Tibial artery (tissue), 4 donors: ENCODE measurements at regions not wholly inside any gene's neighbourhood (a gene's known extent, or its start where the extent isn't known, plus 50 kb on each side); places are given as distances from the start of the nearest gene placed in this dataset.
"Not testable (repeated sequence)": the region's sequence is repeated elsewhere in the genome, so short reads cannot be mapped to it uniquely, and the experiment has no call there.

Experiments used
- DNase-seq, 2 donors: peaks; one replicate each; pipeline ENCODE4 v3.0.0-alpha.2; 2019
- H3K27ac ChIP-seq, 2 donors: fragments of 200-600 bp; sonication (generic) in 1 of 2; 1 replicate in 1 of 2; 2 replicates in 1 of 2; pipeline ENCODE4 v1.5.1; 2018 to 2019; ENCODE audit warnings: mild to moderate bottlenecking in 1 of 2
- H3K27me3 ChIP-seq, 2 donors: fragments of 200-600 bp; sonication (generic) in 1 of 2; one replicate each; pipeline versions ENCODE4 v1.5.1 to v1.6.0; 2016 to 2019
- H3K36me3 ChIP-seq, 3 donors: fragments of 200-600 bp; sonication (generic) in 2 of 3; one replicate each; pipeline ENCODE4 v1.5.1; 2016 to 2019; ENCODE audit warnings: mild to moderate bottlenecking in 2 of 3
- H3K4me1 ChIP-seq, 4 donors: fragments of 200-600 bp; sonication (generic) in 2 of 4; 1 replicate in 3 of 4; 2 replicates in 1 of 4; pipeline ENCODE4 v1.5.1; 2016 to 2019
- H3K4me3 ChIP-seq, 2 donors: fragments of 200-600 bp; sonication (generic) in 1 of 2; 1 replicate in 1 of 2; 2 replicates in 1 of 2; pipeline ENCODE4 v1.5.1; 2018 to 2019; ENCODE audit warnings: mild to moderate bottlenecking in 2 of 2
- H3K9me3 ChIP-seq, 3 donors: fragments of 200-600 bp; sonication (generic) in 1 of 3; one replicate each; pipeline ENCODE4 v1.5.1; 2016 to 2019
- intact Hi-C: fragments of 100-400 bp; cut with DNase I; formaldehyde crosslinking; loops from one replicate; pipeline ENCODE4 v1.15.0; 2023; ENCODE audit warnings: low total_unique reads
- TF ChIP-seq, protein P1 (sequence below), 2 experiments: fragments of 200-600 bp in 1 of 2; fragments of 450-650 bp in 1 of 2; IDR thresholded peaks; one replicate each; pipeline ENCODE4 v1.5.1; 2017 to 2019; ENCODE audit warnings: antibody characterized with exemption in 2 of 2, mild to moderate bottlenecking in 1 of 2, moderate library complexity in 1 of 2

GRCh38 chr16:47977802-47978201 lies 178.0 kb downstream of the ABCC12 start:
- H3K27me3 ChIP-seq = no peaks in the 10 kb centered on the region
- H3K4me3 ChIP-seq = no peak overlapping the region
- no peaks in the 10 kb centered on the region for H3K9me3 ChIP-seq
- no peak for DNase-seq
- TF ChIP-seq, protein P1, sequence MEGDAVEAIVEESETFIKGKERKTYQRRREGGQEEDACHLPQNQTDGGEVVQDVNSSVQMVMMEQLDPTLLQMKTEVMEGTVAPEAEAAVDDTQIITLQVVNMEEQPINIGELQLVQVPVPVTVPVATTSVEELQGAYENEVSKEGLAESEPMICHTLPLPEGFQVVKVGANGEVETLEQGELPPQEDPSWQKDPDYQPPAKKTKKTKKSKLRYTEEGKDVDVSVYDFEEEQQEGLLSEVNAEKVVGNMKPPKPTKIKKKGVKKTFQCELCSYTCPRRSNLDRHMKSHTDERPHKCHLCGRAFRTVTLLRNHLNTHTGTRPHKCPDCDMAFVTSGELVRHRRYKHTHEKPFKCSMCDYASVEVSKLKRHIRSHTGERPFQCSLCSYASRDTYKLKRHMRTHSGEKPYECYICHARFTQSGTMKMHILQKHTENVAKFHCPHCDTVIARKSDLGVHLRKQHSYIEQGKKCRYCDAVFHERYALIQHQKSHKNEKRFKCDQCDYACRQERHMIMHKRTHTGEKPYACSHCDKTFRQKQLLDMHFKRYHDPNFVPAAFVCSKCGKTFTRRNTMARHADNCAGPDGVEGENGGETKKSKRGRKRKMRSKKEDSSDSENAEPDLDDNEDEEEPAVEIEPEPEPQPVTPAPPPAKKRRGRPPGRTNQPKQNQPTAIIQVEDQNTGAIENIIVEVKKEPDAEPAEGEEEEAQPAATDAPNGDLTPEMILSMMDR (IDR thresholded peaks at IDR 0.05) = no peak
- intact Hi-C loops = no loop called here
- no peak overlapping the region for H3K27ac ChIP-seq
- H3K36me3 ChIP-seq = no peaks in the 10 kb centered on the region
- peaks cover 0 to 5% (median 0%) of the 10 kb centered on the region in 4 donors for H3K4me1 ChIP-seq

DNA sequence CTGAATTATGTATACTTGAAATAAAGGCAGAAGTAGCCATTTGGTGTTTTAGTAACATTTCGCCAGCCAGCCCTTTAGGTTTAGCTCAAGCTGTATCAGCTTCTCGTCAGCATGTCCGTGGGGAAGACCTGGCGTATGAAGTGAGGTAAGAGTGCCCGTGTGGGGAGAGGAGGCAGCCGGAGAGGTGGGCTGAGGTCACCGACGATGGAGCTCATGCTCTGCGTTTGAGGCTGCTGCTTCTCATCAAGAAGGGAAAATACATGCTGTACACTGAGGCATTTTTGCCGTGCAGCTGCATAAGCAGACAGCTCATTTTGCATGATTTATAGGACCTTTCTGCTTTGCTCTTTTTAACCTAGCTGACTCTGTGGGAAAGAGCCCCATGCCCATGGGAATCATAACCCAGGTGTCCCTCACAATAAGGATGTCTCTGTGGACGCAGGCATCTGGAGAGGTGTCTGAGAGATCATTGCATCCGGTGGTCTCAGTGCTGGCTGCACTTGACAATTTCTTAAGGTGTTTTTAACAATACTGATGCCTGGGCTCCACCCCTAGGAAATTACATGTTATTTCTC lies 179.1 kb downstream of the ABCC12 start:
- intact Hi-C loops = no loop called here
- Histone ChIP-seq H3K36me3 (no peaks in the 10 kb centered on the region), H3K27me3 (peaks cover 0 to 3% of the 10 kb centered on the region in 2 donors), H3K4me1 (peaks cover 0 to 5% (median 0%) of the 10 kb centered on the region in 4 donors), H3K4me3 (no peak overlapping the region), H3K9me3 (no peaks in the 10 kb centered on the region), H3K27ac (no peak overlapping the region)
- DNase-seq = no peak
- TF ChIP-seq, protein P1 (IDR thresholded peaks at IDR 0.05) = no peak

DNA sequence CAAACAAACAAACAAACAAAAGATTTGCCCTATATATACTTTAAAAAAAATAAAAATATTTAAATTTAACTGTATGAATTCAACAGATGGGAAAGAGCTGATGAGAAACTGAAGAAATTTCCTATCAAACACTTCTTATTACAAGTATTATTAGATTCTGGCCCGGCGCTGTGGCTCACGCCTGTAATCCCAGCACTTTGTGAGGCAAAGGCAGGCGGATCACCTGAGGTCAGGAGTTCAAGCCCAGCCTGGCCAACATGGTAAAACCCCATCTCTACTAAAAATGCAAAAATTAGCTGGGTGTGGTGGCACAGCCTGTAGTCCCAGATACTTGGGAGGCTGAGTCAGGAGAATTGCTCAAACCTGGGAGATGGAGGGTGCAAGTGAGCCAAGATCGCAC lies 180.8 kb downstream of the ABCC12 start:
- H3K4me3 ChIP-seq, H3K27me3 ChIP-seq, H3K9me3 ChIP-seq, DNase-seq, H3K4me1 ChIP-seq, intact Hi-C loops, H3K27ac ChIP-seq, H3K36me3 ChIP-seq: not testable (repeated sequence)

GRCh38 chr16:47973552-47973951 lies 182.2 kb downstream of the ABCC12 start:
- Histone ChIP-seq H3K27ac (no peak overlapping the region), H3K4me3 (no peak overlapping the region), H3K4me1 (peaks cover 0 to 2% (median 0%) of the 10 kb centered on the region in 4 donors), H3K27me3 (peaks cover 0 to 3% of the 10 kb centered on the region in 2 donors), H3K36me3 (no peaks in the 10 kb centered on the region), H3K9me3 (no peaks in the 10 kb centered on the region)
- intact Hi-C loops = no loop called here
- TF ChIP-seq, protein P1 (IDR thresholded peaks at IDR 0.05) = no peak
- DNase-seq = no peak

- Histone ChIP-seq H3K9me3 (no peaks in the 10 kb centered on the region), H3K4me1 (no peaks in the 10 kb centered on the region), H3K27me3 (peaks cover 0 to 3% of the 10 kb centered on the region in 2 donors), H3K27ac (no peak overlapping the region), H3K4me3 (no peak overlapping the region), H3K36me3 (no peaks in the 10 kb centered on the region)
- TF ChIP-seq, protein P1 (IDR thresholded peaks at IDR 0.05) = no peak
- intact Hi-C loops = no loop called here
- DNase-seq = no peak
Measured at GRCh38 chr16:47972246-47972985, 183.4 kb downstream of the ABCC12 start.

- Histone ChIP-seq H3K4me3 (no peak overlapping the region), H3K36me3 (no peaks in the 10 kb centered on the region), H3K9me3 (no peaks in the 10 kb centered on the region), H3K4me1 (no peaks in the 10 kb centered on the region), H3K27me3 (peaks cover 0 to 3% of the 10 kb centered on the region in 2 donors), H3K27ac (no peak overlapping the region)
- TF ChIP-seq, protein P1 (IDR thresholded peaks at IDR 0.05) = no peak
- DNase-seq = no peak
- intact Hi-C loops = no loop called here
Measured at GRCh38 chr16:47971225-47971624, 184.6 kb downstream of the ABCC12 start.
